ENCODE measurements at regions not wholly inside any gene's neighbourhood (a gene's known extent, or its start where the extent isn't known, plus 50 kb on each side); places are given as distances from the start of the nearest gene placed in this dataset.

DNA sequence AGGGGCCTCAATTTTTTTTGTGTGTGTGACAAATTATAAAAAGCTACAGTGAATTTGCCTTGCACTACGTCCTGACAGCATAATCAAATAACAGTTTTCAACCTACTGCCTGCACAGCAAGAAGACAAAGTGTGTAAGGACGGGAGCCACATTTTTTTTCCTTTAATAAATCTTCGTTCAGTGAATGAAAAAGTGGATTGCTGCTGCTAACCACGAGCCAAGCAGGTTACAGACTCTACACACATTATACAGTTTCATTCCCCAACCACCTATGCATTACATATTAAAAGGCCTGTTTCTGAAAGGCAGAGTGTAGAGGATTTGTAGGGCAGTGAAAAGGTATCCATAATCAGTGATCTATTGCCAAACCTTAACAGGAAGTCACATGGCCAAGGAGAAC, 570.0 kb upstream of the BTBD3 start:
- no peak for DNase-seq (ENCODE audit: low read depth in 3 of 3)

- DNase-seq (ENCODE audit: low read depth in 3 of 3), result no peak
Observed at GRCh38 chr20:11350126-11351005, 567.3 kb upstream of the BTBD3 start.

DNA sequence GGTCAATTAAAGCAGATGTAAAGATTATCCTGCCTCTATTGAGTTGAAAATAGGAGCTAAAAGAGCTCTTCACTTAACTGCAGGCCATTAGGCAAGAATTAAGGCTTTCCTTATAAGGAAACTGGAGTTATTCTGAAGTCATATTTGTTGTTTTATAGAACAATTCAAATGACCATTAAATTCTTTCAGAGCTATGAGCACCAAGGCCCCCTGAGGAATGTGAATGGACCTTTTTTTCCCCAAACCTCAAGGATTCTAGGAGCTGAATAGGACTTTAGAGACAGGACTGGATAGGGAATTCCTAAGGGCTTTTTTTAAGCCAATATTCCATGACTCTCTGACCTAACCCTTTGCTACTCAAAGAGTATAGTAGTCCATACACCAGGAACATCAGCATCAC, 565.7 kb upstream of the BTBD3 start:
- DNase-seq (ENCODE audit: low read depth in 3 of 3), result no peak

DNA sequence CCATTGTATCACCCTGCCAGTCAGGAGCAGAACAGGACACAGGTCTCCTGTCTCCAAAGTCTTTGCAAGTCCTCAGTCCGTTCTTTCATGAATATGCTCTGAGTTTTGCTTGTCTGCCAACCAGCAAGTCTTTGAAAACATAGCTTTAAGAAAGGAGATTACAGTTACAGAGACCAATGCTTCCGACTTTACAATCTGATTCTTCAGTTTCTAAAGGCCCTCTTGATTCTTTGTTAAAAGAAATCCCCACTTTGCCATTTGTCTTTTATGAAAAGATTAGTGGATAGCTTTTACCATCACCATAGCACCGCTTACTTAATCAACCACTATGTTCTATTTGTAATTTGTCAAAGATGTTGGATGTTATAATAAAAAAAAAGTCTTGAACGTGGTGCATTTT, 562.8 kb upstream of the BTBD3 start:
- no peak for DNase-seq (ENCODE audit: low read depth in 3 of 3)

DNA sequence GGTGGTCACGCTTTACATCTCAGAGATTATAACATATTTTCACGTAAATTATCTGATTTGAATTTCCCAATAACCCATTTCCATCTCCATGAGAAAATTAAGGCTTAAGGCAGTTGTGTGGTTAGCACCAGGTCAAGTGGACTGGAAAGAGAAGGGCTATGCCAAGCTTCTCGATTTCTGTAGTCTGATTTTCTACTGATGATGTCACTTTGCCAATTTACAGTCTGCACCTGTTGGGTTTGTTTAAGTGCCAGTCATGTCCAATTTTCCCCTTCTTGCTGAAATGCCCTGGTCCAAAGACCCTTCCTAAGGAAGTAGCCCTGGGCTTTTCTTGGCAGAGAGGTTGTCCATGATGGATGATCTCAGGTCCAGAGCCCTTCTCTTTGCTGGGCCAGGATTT, 562.3 kb upstream of the BTBD3 start:
- DNase-seq (ENCODE audit: low read depth in 3 of 3), result no peak

DNA sequence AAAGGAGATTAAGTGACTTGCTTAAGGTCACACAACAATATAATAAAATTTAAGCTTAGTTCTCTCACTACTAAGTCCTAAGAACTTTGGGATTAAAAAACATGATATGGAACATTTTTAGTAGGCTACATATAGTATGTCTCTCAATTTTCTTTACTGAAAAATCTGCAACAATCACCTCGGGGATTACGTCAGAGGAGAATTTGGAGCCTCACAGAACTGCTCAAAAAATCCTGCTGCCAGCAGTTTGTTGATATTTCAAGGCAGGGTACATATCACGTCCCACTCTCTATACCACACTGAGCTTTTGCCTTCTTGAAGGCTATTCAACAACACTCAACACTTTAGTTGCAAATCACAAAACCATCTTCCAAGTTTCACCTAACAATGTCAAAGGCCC, 561.6 kb upstream of the BTBD3 start:
- no peak for DNase-seq (ENCODE audit: low read depth in 3 of 3)

GRCh38 chr20:11362450-11362849, 555.2 kb upstream of the BTBD3 start:
- no peak for DNase-seq (ENCODE audit: low read depth in 3 of 3)

DNA sequence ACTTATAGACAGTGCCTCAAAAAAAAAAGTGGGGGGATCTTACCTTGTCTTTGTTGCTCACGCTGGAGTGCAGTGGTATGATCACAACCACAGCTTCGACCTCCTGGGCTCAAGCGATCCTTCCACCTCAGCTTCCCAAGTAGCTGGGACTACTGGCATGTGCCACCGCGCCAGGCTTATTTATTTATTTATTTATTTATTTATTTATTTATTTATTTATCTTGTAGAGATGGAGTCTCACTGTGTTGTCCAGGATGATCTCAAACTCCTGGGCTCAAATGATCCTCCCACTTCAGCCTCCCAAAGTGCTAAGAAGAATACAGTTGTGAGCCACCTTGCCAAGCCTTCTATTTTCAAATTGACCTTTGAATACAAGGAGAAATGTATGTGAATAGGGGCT, 553.0 kb upstream of the BTBD3 start:
- DNase-seq (ENCODE audit: low read depth in 3 of 3), result no peak

GRCh38 chr20:11366660-11367059, 551.0 kb upstream of the BTBD3 start:
- no peak for DNase-seq (ENCODE audit: low read depth in 3 of 3)

DNA sequence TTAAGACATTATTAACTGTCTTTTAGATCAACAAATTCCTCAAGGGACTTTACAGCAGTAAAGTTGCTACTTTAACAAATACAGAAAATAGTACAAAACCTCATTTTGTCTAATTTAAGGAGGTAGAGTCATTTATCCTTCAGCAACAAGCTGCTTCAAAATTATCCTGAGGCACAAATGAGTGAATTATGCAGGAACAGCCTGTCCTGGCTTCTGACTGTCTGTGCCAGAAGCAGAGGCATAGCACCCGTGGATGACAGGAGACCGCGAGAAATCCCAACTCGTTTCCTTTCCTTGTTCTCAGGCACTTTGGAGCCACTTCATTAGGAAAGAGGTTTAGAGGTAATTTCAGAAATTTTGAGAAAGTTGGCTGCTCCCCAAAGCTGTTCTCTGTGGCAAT, 549.2 kb upstream of the BTBD3 start:
- DNase-seq (ENCODE audit: low read depth in 3 of 3), result no peak

- no peak for DNase-seq (ENCODE audit: low read depth in 3 of 3)
Observed at GRCh38 chr20:11368965-11369711, 548.6 kb upstream of the BTBD3 start.

GRCh38 chr20:11371831-11372230, 545.9 kb upstream of the BTBD3 start:
- no peak for DNase-seq (ENCODE audit: low read depth in 3 of 3)

GRCh38 chr20:11372876-11373790, 544.6 kb upstream of the BTBD3 start:
- no peak for DNase-seq (ENCODE audit: low read depth in 3 of 3)

DNA sequence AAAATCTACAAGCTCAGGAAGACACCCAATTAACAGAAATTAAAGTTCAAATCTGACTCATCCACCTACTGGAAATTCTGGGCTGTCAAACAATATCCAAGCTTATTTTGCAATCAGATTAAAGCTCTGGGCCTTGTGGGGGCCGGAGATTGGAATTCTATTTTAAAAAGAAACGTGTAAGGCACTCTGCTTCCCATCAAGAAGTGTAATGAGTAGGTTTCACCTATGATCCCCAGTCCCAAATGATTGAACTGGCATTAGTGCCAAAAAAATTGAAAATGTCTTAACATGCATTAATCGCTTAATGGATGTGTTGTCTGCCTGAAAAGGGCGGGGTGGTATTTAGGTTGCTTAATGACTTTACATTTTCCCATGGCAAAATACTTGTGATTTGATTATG, 542.4 kb upstream of the BTBD3 start:
- DNase-seq (ENCODE audit: low read depth in 3 of 3), result no peak

- no peak for DNase-seq (ENCODE audit: low read depth in 3 of 3)
Observed at GRCh38 chr20:11375966-11376365, 541.7 kb upstream of the BTBD3 start.

DNA sequence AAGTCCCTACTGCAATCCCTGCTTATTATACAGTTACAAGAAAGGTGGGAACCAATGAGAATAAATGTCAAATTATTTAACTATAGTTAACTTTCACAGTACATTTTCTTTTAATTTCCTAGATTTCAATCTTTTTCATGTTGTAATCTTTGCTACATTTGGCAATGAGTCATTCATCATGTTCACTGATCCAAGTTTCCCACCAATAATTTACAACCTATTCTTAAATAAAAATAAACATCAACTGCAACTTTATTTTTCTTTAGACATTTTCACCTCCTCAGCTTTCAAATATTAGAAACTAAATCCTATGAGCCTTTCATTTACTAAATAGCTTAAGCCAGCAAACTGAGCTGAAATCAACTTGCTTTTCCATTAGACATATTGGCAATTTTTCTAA, 541.3 kb upstream of the BTBD3 start:
- no peak for DNase-seq (ENCODE audit: low read depth in 3 of 3)

DNA sequence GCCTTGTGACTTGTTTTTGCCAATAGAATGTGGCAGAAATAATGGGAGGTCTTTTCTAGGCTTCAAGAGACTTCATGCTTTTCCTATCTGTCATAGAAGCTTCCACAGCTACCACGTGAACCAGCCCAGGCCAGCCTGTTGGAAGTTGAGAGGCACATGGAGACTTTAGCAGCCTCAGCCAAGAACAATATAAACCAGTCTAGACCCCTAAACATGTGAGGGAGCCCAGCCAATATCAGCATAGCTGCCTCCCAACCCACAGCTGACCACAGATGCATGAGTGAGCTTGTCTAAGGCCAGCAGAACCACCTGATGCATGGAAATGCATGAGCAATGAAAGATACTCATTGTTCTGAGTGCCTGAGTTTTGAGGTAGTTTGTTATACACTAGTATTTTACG, 540.7 kb upstream of the BTBD3 start:
- DNase-seq (ENCODE audit: low read depth in 3 of 3), result no peak

- no peak for DNase-seq (ENCODE audit: low read depth in 3 of 3)
Observed at GRCh38 chr20:11377761-11378160, 539.9 kb upstream of the BTBD3 start.

- DNase-seq (ENCODE audit: low read depth in 3 of 3), result no peak
Observed at GRCh38 chr20:11378252-11378651, 539.4 kb upstream of the BTBD3 start.

GRCh38 chr20:11379257-11380011, 538.3 kb upstream of the BTBD3 start:
- DNase-seq (ENCODE audit: low read depth in 3 of 3), result no peak

GRCh38 chr20:11380283-11380682, 537.4 kb upstream of the BTBD3 start:
- DNase-seq (ENCODE audit: low read depth in 3 of 3), result no peak

Measured in stimulated activated CD4-positive, alpha-beta T cell treated with anti-CD3 and anti-CD28 coated beads, TNF-alpha, amount 100 ng/mL, for 24 hours (primary cell).